ENCODE measurements at regions not wholly inside any gene's neighbourhood (a gene's known extent, or its start where the extent isn't known, plus 50 kb on each side); places are given as distances from the start of the nearest gene placed in this dataset.

DNA sequence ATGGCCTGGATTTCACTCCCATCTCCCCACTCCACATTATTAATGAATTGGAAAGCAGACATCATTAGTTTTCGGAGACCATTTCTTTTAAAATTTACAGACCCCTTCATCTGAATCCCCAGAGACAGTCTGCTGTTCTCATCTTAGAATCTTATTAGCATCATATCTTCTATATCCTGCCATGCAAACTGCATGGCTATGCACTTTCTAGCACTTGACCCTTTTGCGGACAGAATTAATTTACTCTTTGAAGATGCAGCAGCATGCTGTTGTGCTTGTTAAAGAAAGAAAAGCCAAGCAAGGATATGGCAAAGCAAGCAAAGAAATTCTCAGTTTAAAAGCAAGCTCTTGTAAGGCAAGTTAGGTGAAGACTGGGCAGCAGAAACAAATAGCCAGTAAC is 201.2 kb upstream of the PMFBP1 start:
- Histone ChIP-seq H3K9me3 (no peaks in the 10 kb centered on the region), H3K27ac (no peak overlapping the region), H3K4me3 (no peak overlapping the region), H3K27me3 (no peaks in the 10 kb centered on the region), H3K4me1 (no peaks in the 10 kb centered on the region), H3K36me3 (no peaks in the 10 kb centered on the region)
- TF ChIP-seq CTCF (IDR thresholded peaks at IDR 0.05), result no peak
- intact Hi-C loops (cut with DNase I; ENCODE audit: low total_unique reads), result no loop called here
- DNase-seq, result no peak

GRCh38 chr16:72372087-72373045 is 200.4 kb upstream of the PMFBP1 start:
- no peak for DNase-seq
- H3K9me3 ChIP-seq, result no peaks in the 10 kb centered on the region
- H3K4me1 ChIP-seq, result no peaks in the 10 kb centered on the region
- intact Hi-C loops (cut with DNase I; ENCODE audit: low total_unique reads), result no loop called here
- H3K27ac ChIP-seq, result no peak overlapping the region
- no peaks in the 10 kb centered on the region for H3K36me3 ChIP-seq
- H3K4me3 ChIP-seq, result no peak overlapping the region
- no peaks in the 10 kb centered on the region for H3K27me3 ChIP-seq
- TF ChIP-seq CTCF (IDR thresholded peaks at IDR 0.05), result no peak

DNA sequence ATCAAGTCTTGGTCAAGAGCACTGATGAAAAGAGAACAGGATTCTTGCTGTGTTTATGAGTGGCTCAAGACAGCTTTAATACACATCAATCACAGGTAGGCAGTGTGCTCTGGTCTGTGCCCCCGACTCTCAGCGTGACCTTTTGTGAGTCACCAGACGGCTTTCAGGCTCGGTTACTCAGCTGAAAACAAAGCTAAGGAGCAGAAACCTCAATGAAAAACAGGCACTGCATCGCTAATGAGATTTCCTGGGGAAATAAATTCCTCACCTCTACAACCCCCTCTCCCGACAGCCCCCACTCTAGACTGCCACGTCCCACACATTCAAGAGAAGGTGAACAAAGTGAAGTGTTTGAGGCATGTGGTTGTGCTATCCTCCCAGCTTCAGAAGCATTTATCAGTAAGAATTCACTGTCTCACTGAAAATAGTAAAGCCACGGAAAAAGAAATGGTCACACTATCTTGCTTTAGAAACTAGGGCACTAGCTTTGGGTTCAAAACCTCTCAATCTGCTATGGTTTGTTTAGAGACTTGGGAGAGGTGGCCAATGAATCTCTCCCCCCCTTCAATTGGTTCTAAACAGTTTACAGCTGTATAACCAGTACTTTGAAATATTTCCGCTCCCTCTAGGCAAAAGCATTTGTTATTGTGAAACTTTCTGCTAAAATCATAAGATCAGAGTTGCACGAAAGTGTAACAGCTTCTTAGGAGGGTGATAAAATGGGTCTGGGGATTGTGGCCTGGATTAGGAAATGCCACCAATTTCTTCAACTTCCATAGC is 199.5 kb upstream of the PMFBP1 start:
- no peaks in the 10 kb centered on the region for H3K4me1 ChIP-seq
- no peak for DNase-seq
- no peak for TF ChIP-seq CTCF (IDR thresholded peaks at IDR 0.05)
- H3K27me3 ChIP-seq, result no peaks in the 10 kb centered on the region
- intact Hi-C loops (cut with DNase I; ENCODE audit: low total_unique reads), result no loop called here
- H3K4me3 ChIP-seq, result no peak overlapping the region
- no peak overlapping the region for H3K27ac ChIP-seq
- peaks cover 0 to under 1% (median 0%) of the 10 kb centered on the region in 3 donors for H3K9me3 ChIP-seq
- H3K36me3 ChIP-seq, result no peaks in the 10 kb centered on the region

DNA sequence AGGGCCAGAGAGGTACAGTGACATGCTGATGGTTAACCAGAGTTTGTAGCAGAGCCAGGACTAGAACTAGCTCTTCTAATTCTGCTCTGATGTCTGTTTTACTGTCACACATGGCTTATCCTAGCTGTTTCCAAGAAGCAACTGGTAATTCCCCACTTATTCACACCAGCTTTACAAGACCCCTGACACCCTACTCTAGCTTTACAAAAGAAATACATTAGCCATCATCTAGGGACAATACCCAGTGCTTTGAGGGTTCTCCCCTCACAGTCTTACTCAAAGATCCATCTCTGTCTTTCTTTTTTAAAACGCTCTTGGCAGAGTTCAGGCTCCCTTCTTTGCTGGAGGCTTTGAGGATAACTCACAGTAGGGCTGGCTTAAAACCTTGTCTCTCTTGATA is 197.3 kb upstream of the PMFBP1 start:
- DNase-seq, result no peak
- Histone ChIP-seq H3K36me3 (no peaks in the 10 kb centered on the region), H3K9me3 (peaks cover 0 to 7% (median 0%) of the 10 kb centered on the region in 3 donors), H3K27me3 (no peaks in the 10 kb centered on the region), H3K4me3 (no peak overlapping the region), H3K4me1 (no peaks in the 10 kb centered on the region), H3K27ac (no peak overlapping the region)
- TF ChIP-seq CTCF (IDR thresholded peaks at IDR 0.05), result no peak
- intact Hi-C loops (cut with DNase I; ENCODE audit: low total_unique reads), result no loop called here

DNA sequence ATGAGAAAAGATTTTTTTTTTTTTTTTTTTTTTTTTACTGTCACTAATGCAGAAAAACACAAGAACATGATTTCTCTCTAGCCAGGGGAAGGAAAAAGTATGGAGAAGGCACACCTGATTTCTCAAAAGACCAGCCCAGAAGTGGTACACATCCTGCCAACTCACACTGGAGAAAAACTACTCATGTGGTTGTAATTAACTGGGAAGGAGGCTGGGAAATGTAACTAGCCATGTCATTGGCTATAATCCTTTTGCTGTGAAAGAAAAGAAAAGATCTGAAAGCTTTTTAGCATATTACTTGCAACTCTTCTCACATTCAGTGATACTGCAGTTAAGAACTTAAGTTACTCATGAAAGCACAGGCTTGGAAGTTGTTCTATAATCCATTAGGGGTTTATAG is 195.9 kb upstream of the PMFBP1 start:
- Histone ChIP-seq H3K4me3 (no peak overlapping the region), H3K36me3 (no peaks in the 10 kb centered on the region), H3K27me3 (no peaks in the 10 kb centered on the region), H3K9me3 (peaks cover 0 to 7% (median 0%) of the 10 kb centered on the region in 3 donors), H3K27ac (no peak overlapping the region), H3K4me1 (no peaks in the 10 kb centered on the region)
- intact Hi-C loops (cut with DNase I; ENCODE audit: low total_unique reads), result no loop called here
- no peak for DNase-seq
- no peak for TF ChIP-seq CTCF (IDR thresholded peaks at IDR 0.05)

All from tibial artery (tissue), 4 donors.